GM23248 (cell line): ENCODE measurements at regions not wholly inside any gene's neighbourhood (a gene's known extent, or its start where the extent isn't known, plus 50 kb on each side); places are given as distances from the start of the nearest gene placed in this dataset.

Experiments
- DNase-seq: peaks from one replicate; pipeline ENCODE4 v3.0.0-alpha.2; 2015
- H2AFZ ChIP-seq: fragments of 200-600 bp; sonication (generic); 2 replicates; pipeline ENCODE4 v1.6.1; 2016; ENCODE audit warnings: antibody characterized with exemption
- H3F3A ChIP-seq: fragments of 200-600 bp; sonication (generic); 2 replicates; pipeline ENCODE4 v1.6.1; 2016; ENCODE audit warnings: mild to moderate bottlenecking, antibody characterized with exemption, mixed run types; ENCODE audit not compliant: insufficient read depth
- H3K27ac ChIP-seq: fragments of 200-600 bp; sonication (generic); 2 replicates; pipeline ENCODE4 v1.5.1; 2016; ENCODE audit warnings: mild to moderate bottlenecking
- H3K27me3 ChIP-seq: fragments of 200-600 bp; sonication (generic); replicated peaks from 2 replicates; pipeline ENCODE4 v1.6.1; 2016; ENCODE audit warnings: mild to moderate bottlenecking; ENCODE audit not compliant: insufficient read depth
- H3K36me3 ChIP-seq: fragments of 200-600 bp; sonication (generic); 2 replicates; pipeline ENCODE4 v1.6.1; 2016; ENCODE audit warnings: low read depth, mild to moderate bottlenecking
- H3K4me1 ChIP-seq: fragments of 200-600 bp; sonication (generic); 2 replicates; pipeline ENCODE4 v1.6.1; 2016; ENCODE audit warnings: mild to moderate bottlenecking; ENCODE audit not compliant: insufficient read depth
- H3K4me2 ChIP-seq: fragments of 200-600 bp; sonication (generic); one replicate; pipeline ENCODE4 v1.6.1; 2016; ENCODE audit warnings: mild to moderate bottlenecking; ENCODE audit not compliant: unreplicated experiment
- H3K4me3 ChIP-seq: fragments of 200-600 bp; sonication (generic); 2 replicates; pipeline ENCODE4 v1.5.1; 2016; ENCODE audit warnings: mild to moderate bottlenecking
- H3K79me2 ChIP-seq: fragments of 200-600 bp; sonication (generic); 2 replicates; pipeline ENCODE4 v1.6.1; 2016; ENCODE audit warnings: mild to moderate bottlenecking; ENCODE audit not compliant: insufficient read depth
- H3K9ac ChIP-seq: fragments of 200-600 bp; sonication (generic); 2 replicates; pipeline ENCODE4 v1.6.1; 2016; ENCODE audit warnings: mild to moderate bottlenecking
- H3K9me2 ChIP-seq: fragments of 200-600 bp; sonication (generic); 2 replicates; pipeline ENCODE4 v1.6.1; 2016; ENCODE audit warnings: mixed run types, mild to moderate bottlenecking, moderate library complexity; ENCODE audit not compliant: insufficient read depth
- H3K9me3 ChIP-seq: fragments of 200-600 bp; sonication (generic); one replicate; pipeline ENCODE4 v1.6.1; 2017; ENCODE audit warnings: low read depth
- H4K20me1 ChIP-seq: fragments of 200-600 bp; sonication (generic); 2 replicates; pipeline ENCODE4 v1.6.0; 2016; ENCODE audit not compliant: insufficient read depth
- EZH2 ChIP-seq: fragments of 200-600 bp; sonication (generic); IDR thresholded peaks from 2 replicates; pipeline ENCODE4 v1.6.1; 2018; ENCODE audit warnings: antibody characterized with exemption, mild to moderate bottlenecking; ENCODE audit not compliant: insufficient read depth, poor library complexity, severe bottlenecking
- EZH2phosphoT487 ChIP-seq: fragments of 200-600 bp; sonication (generic); IDR thresholded peaks from 2 replicates; pipeline ENCODE4 v1.6.1; 2018; ENCODE audit warnings: antibody characterized with exemption, moderate library complexity, mild to moderate bottlenecking, low read depth; ENCODE audit not compliant: insufficient read depth
- WGBS, 2 experiments: methylation state at CpG; one replicate each; pipeline ENCODE4 v1.1.6; 2015 to 2017; ENCODE audit warnings: low lambda C conversion rate in 2 of 2, low coverage in 1 of 2; ENCODE audit errors: missing lambda C conversion rate in 2 of 2; 5-methylcytosine and 5-hydroxymethylcytosine counted together
- in situ Hi-C: fragments of 300-500 bp; cut with MboI; formaldehyde crosslinking; loops from 2 replicates; pipeline ENCODE4 v1.15.0; 2020

DNA sequence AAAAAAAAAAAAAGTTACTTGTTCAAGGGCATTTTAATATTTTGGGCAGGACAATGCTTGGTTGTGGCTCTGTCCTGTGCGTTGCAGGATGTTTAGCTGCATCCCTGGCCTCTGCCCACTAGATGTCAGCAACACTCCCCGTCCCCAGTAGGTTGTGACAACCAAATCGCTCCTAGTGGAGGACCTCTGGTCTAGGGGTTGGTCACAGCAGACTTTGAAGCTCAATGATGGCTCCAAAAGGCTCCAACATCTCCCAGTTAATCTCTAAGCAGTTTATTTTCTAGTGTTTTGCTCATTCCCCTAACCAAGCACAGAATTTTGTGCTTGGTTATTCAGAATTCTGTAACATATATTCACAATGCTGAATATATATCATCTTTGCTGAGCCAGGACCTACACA is 67.0 kb downstream of the CHRNA1 start:
- no peak overlapping the region for H3K4me2 ChIP-seq
- in situ Hi-C loops = loop anchor here (10.0 kb wide), 1 partner anchor 232 kb away; no protein-coding TSS in a partner anchor
- DNase-seq = peak; percentile 78
- H2AFZ ChIP-seq = peak overlapping the region; percentile 28; the same call in 1 of the 2 replicates
- H3K4me1 ChIP-seq = no peaks in the 10 kb centered on the region
- no peaks in the 10 kb centered on the region; the same call in 1 of the 2 replicates for H3K27me3 ChIP-seq
- no peaks in the 10 kb centered on the region for H4K20me1 ChIP-seq
- H3K36me3 ChIP-seq = no peaks in the 10 kb centered on the region
- 7 to 9% methylated on average over 3 of the region's 3 CpGs for WGBS, 2 experiments
- H3F3A ChIP-seq = no peaks in the 10 kb centered on the region
- H3K4me3 ChIP-seq = no peak overlapping the region
- H3K9ac ChIP-seq = no peak overlapping the region
- H3K9me3 ChIP-seq = no peaks in the 10 kb centered on the region
- H3K9me2 ChIP-seq = no peaks in the 10 kb centered on the region
- no peak for TF ChIP-seq EZH2phosphoT487
- no peak for TF ChIP-seq EZH2
- H3K27ac ChIP-seq = no peak overlapping the region
- H3K79me2 ChIP-seq = no peaks in the 10 kb centered on the region

DNA sequence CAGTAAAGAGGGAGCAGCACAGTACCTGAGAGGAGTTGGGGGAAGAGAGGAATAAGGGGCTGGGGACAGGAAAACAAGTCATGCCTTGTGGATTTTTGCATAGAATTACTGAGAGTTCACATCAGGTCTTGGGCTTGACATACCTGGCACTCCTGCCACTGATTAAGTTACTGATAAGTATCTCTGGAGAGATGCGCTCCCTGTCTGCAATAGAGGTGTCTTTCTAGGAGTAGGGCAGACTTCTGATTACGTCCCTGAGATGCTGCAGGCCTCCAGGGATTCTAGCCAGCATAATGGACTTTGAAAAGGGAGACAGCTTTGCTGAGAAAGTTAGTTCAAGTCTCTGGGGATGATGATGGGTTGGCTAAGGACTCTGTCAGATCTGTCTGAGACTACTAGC is 69.4 kb downstream of the CHRNA1 start:
- no peaks in the 10 kb centered on the region for H3K9me2 ChIP-seq
- no peaks in the 10 kb centered on the region for H3F3A ChIP-seq
- DNase-seq = no peak
- H3K27ac ChIP-seq = no peak overlapping the region
- TF ChIP-seq EZH2phosphoT487 = no peak
- TF ChIP-seq EZH2 = no peak
- no peaks in the 10 kb centered on the region for H3K79me2 ChIP-seq
- WGBS, 2 experiments = 76 to 78% methylated on average over 2 of the region's 2 CpGs
- H2AFZ ChIP-seq = no peak overlapping the region
- no peak overlapping the region for H3K9ac ChIP-seq
- in situ Hi-C loops = loop anchor here (10.0 kb wide), 1 partner anchor 230 kb away; no protein-coding TSS in a partner anchor
- no peaks in the 10 kb centered on the region for H4K20me1 ChIP-seq
- H3K36me3 ChIP-seq = no peaks in the 10 kb centered on the region
- H3K4me3 ChIP-seq = no peak overlapping the region
- no peaks in the 10 kb centered on the region; the same call in 1 of the 2 replicates for H3K27me3 ChIP-seq
- H3K9me3 ChIP-seq = no peaks in the 10 kb centered on the region
- no peak overlapping the region for H3K4me2 ChIP-seq
- no peaks in the 10 kb centered on the region for H3K4me1 ChIP-seq

DNA sequence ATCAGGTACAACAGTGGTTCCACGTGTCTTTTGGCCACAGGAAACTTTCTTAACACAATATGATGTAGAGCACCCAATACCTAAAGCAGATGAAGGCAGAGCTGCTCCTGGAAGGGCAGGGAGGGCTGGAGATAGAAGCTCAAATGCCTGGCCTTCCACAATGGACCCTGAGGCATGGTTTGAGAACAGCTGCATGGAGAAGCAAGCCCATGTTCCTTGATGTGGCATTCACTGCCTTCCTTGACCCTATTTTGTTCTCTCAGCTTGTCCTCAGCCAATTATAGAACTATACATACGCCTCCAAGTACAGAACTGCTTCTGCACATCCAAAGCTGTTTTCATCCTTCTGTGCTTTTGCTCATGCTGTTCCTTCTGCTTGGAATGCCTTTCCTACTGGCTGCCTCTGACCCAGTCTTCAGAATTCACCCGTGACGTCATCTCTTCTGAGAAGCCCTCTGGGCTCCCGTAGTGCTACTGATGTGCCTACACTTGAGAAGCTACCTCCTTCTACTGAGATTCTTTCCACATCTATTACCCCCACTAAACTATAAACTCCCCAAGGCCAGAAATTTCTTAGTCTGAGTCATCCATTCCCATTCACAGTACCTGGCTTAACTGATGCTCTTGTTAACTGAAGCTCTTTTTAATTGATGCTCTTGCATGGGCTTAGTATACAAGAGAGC is 69.9 kb downstream of the CHRNA1 start:
- Histone ChIP-seq H3K27me3 (no peaks in the 10 kb centered on the region; the same call in 1 of the 2 replicates), H3F3A (no peaks in the 10 kb centered on the region), H3K27ac (no peak overlapping the region), H3K36me3 (no peaks in the 10 kb centered on the region), H3K4me2 (no peak overlapping the region), H3K9ac (no peak overlapping the region), H3K9me3 (no peaks in the 10 kb centered on the region), H3K79me2 (no peaks in the 10 kb centered on the region), H3K4me3 (no peak overlapping the region), H3K4me1 (no peaks in the 10 kb centered on the region), H4K20me1 (no peaks in the 10 kb centered on the region), H2AFZ (no peak overlapping the region), H3K9me2 (no peaks in the 10 kb centered on the region)
- in situ Hi-C loops = loop anchor here (10.0 kb wide), 1 partner anchor 230 kb away; no protein-coding TSS in a partner anchor
- TF ChIP-seq EZH2 = no peak
- TF ChIP-seq EZH2phosphoT487 = no peak
- WGBS, 2 experiments = 86 to 87% methylated on average over 5 of the region's 5 CpGs
- DNase-seq = no peak

DNA sequence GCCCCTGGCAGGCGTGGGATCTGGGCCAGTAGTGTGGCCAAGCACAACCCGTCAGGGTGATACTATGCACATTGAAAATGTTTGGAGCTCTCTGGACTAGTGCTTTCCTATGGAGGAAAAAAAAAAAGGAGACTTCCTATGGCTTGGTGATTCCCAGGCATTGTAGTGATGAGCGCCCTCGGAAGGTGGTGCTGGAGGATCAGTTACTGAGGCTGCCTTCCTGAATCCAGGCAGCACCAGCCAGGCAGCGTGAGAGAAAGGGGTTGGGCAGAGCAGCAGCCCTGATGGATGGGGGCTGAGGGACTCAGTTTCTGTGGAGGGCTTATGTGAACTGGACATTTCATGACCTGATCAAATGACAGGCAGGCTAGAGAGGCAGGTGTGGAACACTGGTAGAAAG is 70.9 kb downstream of the CHRNA1 start:
- no peak overlapping the region for H3K4me2 ChIP-seq
- no peak overlapping the region for H3K9ac ChIP-seq
- H3K79me2 ChIP-seq = no peaks in the 10 kb centered on the region
- H3K9me2 ChIP-seq = no peaks in the 10 kb centered on the region
- H3K9me3 ChIP-seq = no peaks in the 10 kb centered on the region
- no peak for DNase-seq
- peaks cover under 1% of the 10 kb centered on the region; the same call in 1 of the 2 replicates for H3K4me1 ChIP-seq
- H4K20me1 ChIP-seq = no peaks in the 10 kb centered on the region
- H3K27ac ChIP-seq = no peak overlapping the region
- no peak overlapping the region for H2AFZ ChIP-seq
- WGBS, 2 experiments = 85 to 86% methylated on average over 5 of the region's 5 CpGs
- no peaks in the 10 kb centered on the region for H3F3A ChIP-seq
- TF ChIP-seq EZH2 = no peak
- no peak for TF ChIP-seq EZH2phosphoT487
- H3K36me3 ChIP-seq = no peaks in the 10 kb centered on the region
- H3K4me3 ChIP-seq = no peak overlapping the region
- in situ Hi-C loops = loop anchor here (10.0 kb wide), 1 partner anchor 229 kb away; no protein-coding TSS in a partner anchor
- no peaks in the 10 kb centered on the region; the same call in 1 of the 2 replicates for H3K27me3 ChIP-seq
